Heart left ventricle (tissue), 16 donors: ENCODE measurements at regions not wholly inside any gene's neighbourhood (a gene's known extent, or its start where the extent isn't known, plus 50 kb on each side); places are given as distances from the start of the nearest gene placed in this dataset.
A peak's percentile ranks its signal among the peaks of the same experiment; 100 is the strongest.

Experiments
- ATAC-seq, 4 donors: fragments of 200-7000 bp; cut with Tn5 transposase; one replicate each; pipeline ENCODE4 v1.9.1; 2020 to 2022; ENCODE audit warnings: moderate library complexity in 4 of 4, mild to moderate bottlenecking in 3 of 4, moderate number of reproducible peaks in 1 of 4
- DNase-seq, 5 donors: peaks; one replicate each; pipeline ENCODE4 v3.0.0-alpha.2; 2020
- H3K27ac ChIP-seq, 12 donors: fragments of 200-600 bp; sonication (generic) in 4 of 12; one replicate each; pipeline versions ENCODE4 v1.5.0 to v1.8.0; 2016 to 2022; ENCODE audit warnings: mild to moderate bottlenecking in 2 of 12
- H3K27me3 ChIP-seq, 9 donors: fragments of 200-600 bp; sonication (generic) in 2 of 9; one replicate each; pipeline versions ENCODE4 v1.5.1 to v1.8.0; 2016 to 2022; ENCODE audit warnings: mild to moderate bottlenecking in 3 of 9
- H3K36me3 ChIP-seq, 9 donors: fragments of 200-600 bp; sonication (generic) in 2 of 9; one replicate each; pipeline versions ENCODE4 v1.5.0 to v1.8.0; 2018 to 2022; ENCODE audit warnings: mild to moderate bottlenecking in 2 of 9
- H3K4me1 ChIP-seq, 12 donors: fragments of 200-600 bp; sonication (generic) in 4 of 12; one replicate each; pipeline versions ENCODE4 v1.5.0 to v1.8.0; 2016 to 2022; ENCODE audit warnings: mild to moderate bottlenecking in 3 of 12
- H3K4me3 ChIP-seq, 12 donors: fragments of 200-600 bp; sonication (generic) in 4 of 12; one replicate each; pipeline versions ENCODE4 v1.5.0 to v1.8.0; 2017 to 2022; ENCODE audit warnings: mild to moderate bottlenecking in 9 of 12, moderate library complexity in 4 of 12
- H3K9me3 ChIP-seq, 12 donors: fragments of 200-600 bp; sonication (generic) in 4 of 12; one replicate each; pipeline versions ENCODE4 v1.5.0 to v1.8.0; 2016 to 2022; ENCODE audit warnings: mild to moderate bottlenecking in 1 of 12
- CTCF ChIP-seq, 12 donors: fragments of 200-600 bp; sonication (generic) in 4 of 12; IDR thresholded peaks; one replicate each; pipeline versions ENCODE4 v1.5.0 to v1.8.0; 2018 to 2022; ENCODE audit warnings: antibody characterized with exemption in 12 of 12, mild to moderate bottlenecking in 5 of 12
- POLR2A ChIP-seq, 2 donors: fragments of 450-650 bp; IDR thresholded peaks; one replicate each; pipeline ENCODE4 v1.6.1; 2017; ENCODE audit warnings: antibody characterized with exemption in 2 of 2, mild to moderate bottlenecking in 2 of 2, moderate library complexity in 2 of 2
- WGBS, 4 donors: extraction: QIAGEN DNeasy Blood & Tissue Kit in 2 of 4; methylation state at CpG; one replicate each; pipeline versions ENCODE4 v1.1.5 to v1.1.7; 2013 to 2018; 5-methylcytosine and 5-hydroxymethylcytosine counted together
- intact Hi-C, 10 donors: fragments of 100-400 bp; cut with DNase I; formaldehyde crosslinking; loops; one replicate each; pipeline versions ENCODE4 v1.11.1 to v1.14.2; 2022
- donor health status: ischemic (EF 13 %, LVEDD 7.1; RV severe dilation, severe dysfunction).
- donor health status: healthy with polysubstance abuse.
- donor health status: DM: no; HTN: yes; CAD: no.
- donor health status: DM: no; HTN: no; CAD: no.
- donor health status: ischemic (EF 25% LVEDD 6.9; RV normal size, moderate dysfunction).
- donor health status: ischemic (EF 25% LVEDD 5.7; RV mildly dilated, moderate dysfunction).
- donor health status: healthy.
- donor health status: DM: yes; HTN: yes; CAD: no.
- donor health status: ischemic (EF 35%, LVEDD 5.7; RV mildly dilated, moderate dysfunction).
- donor health status: nonischemic (EF 11% LVEDD 7.7; RV severe dilation, severe dysfunction).
- donor health status: DM: yes; HTN: yes; CAD: no.
- donor health status: PGD.
- donor health status: ischemic (EF 29% LVEDD 5.4; RV normal size, mild dysfunction).
- donor health status: nonischemic (EF 23%, LVEDD 6.1; RV moderate dilation, normal function).

GRCh38 chr5:158623971-158624370 lies 475.7 kb downstream of the EBF1 start:
- no peak overlapping the region for H3K4me3 ChIP-seq
- H3K36me3 ChIP-seq, result no peaks in the 10 kb centered on the region
- intact Hi-C loops, result no loop called here
- H3K4me1 ChIP-seq, result peaks cover 0 to 22% (median 3%) of the 10 kb centered on the region in 12 donors
- H3K9me3 ChIP-seq, result no peaks in the 10 kb centered on the region
- H3K27ac ChIP-seq, result no peak overlapping the region
- ATAC-seq, result no peak
- no peak for DNase-seq
- TF ChIP-seq POLR2A (IDR thresholded peaks at IDR 0.05) (no peak), CTCF (IDR thresholded peaks at IDR 0.05) (no peak)
- no peaks in the 10 kb centered on the region for H3K27me3 ChIP-seq
- WGBS, 4 donors, result 81 to 90% (median 88%) methylated on average over 6 of the region's 6 CpGs

GRCh38 chr5:158621391-158621790 lies 478.3 kb downstream of the EBF1 start:
- Histone ChIP-seq H3K27ac (no peak overlapping the region), H3K4me1 (peaks cover 0 to 34% (median 14%) of the 10 kb centered on the region in 12 donors), H3K9me3 (no peaks in the 10 kb centered on the region), H3K27me3 (no peaks in the 10 kb centered on the region), H3K4me3 (no peak overlapping the region), H3K36me3 (no peaks in the 10 kb centered on the region)
- ATAC-seq (no peak), DNase-seq (no peak)
- intact Hi-C loops, result no loop called here
- TF ChIP-seq POLR2A (IDR thresholded peaks at IDR 0.05) (no peak), CTCF (IDR thresholded peaks at IDR 0.05) (no peak)
- 35 to 42% (median 40%) methylated on average over 2 of the region's 2 CpGs for WGBS, 4 donors

- ATAC-seq, result peak in 2 of 4 donors; percentile 53 to 62
- no peaks in the 10 kb centered on the region for H3K9me3 ChIP-seq
- H3K36me3 ChIP-seq, result no peaks in the 10 kb centered on the region
- peak in 1 of 5 donors; percentile 19 for DNase-seq
- 14 to 28% (median 16%) methylated on average over 3 of the region's 3 CpGs for WGBS, 4 donors
- TF ChIP-seq POLR2A (IDR thresholded peaks at IDR 0.05), result no peak
- no peak for TF ChIP-seq CTCF (IDR thresholded peaks at IDR 0.05)
- intact Hi-C loops, result loop anchor here in 1 of 10 donors (5.0 kb wide), 1 partner anchor 197 kb away; no protein-coding TSS in a partner anchor
- H3K27ac ChIP-seq, result peak overlapping the region in 7 of 12 donors; percentile 14 to 51 (median 36)
- peaks cover 0 to 34% (median 14%) of the 10 kb centered on the region in 12 donors for H3K4me1 ChIP-seq
- no peaks in the 10 kb centered on the region for H3K27me3 ChIP-seq
- no peak overlapping the region for H3K4me3 ChIP-seq
Observed at GRCh38 chr5:158619083-158619788, 480.5 kb downstream of the EBF1 start.

GRCh38 chr5:158618256-158618655 lies 481.5 kb downstream of the EBF1 start:
- DNase-seq, result no peak
- 48 to 64% (median 60%) methylated on average over 2 of the region's 2 CpGs for WGBS, 4 donors
- Histone ChIP-seq H3K27me3 (no peaks in the 10 kb centered on the region), H3K4me1 (peaks cover 0 to 34% (median 14%) of the 10 kb centered on the region in 12 donors), H3K36me3 (no peaks in the 10 kb centered on the region), H3K9me3 (no peaks in the 10 kb centered on the region), H3K4me3 (no peak overlapping the region), H3K27ac (peak overlapping the region in 7 of 12 donors; percentile 14 to 51 (median 35))
- ATAC-seq, result no peak
- intact Hi-C loops, result loop anchor here in 1 of 10 donors (5.0 kb wide), 1 partner anchor 196 kb away; no protein-coding TSS in a partner anchor
- TF ChIP-seq POLR2A (IDR thresholded peaks at IDR 0.05) (no peak), CTCF (IDR thresholded peaks at IDR 0.05) (no peak)
